ENCODE measurements at regions not wholly inside any gene's neighbourhood (a gene's known extent, or its start where the extent isn't known, plus 50 kb on each side); places are given as distances from the start of the nearest gene placed in this dataset.

GRCh38 chr15:67006083-67007065 lies 59.0 kb upstream of the SMAD3 start:
- no peak for DNase-seq

- peak; percentile 72 for DNase-seq
Observed at GRCh38 chr15:67009576-67010569, 55.5 kb upstream of the SMAD3 start.

- DNase-seq = no peak
Observed at GRCh38 chr15:67010898-67011616, 54.3 kb upstream of the SMAD3 start.

GRCh38 chr15:67011617-67012005 lies 53.8 kb upstream of the SMAD3 start:
- no peak for DNase-seq

- DNase-seq = no peak
Observed at GRCh38 chr15:67013696-67014095, 51.7 kb upstream of the SMAD3 start.
